Activated T-helper 2 cell treated with anti-CD3 and anti-CD28 coated beads, Interferon-gamma antibody, Interleukin-2, Interleukin-4, amounts not matched to agents 10 μg/mL and 5 μg/mL and 100 μg/mL, durations not matched to agents 14 hours and 24 hours and 36 hours (primary cell): ENCODE measurements at regions not wholly inside any gene's neighbourhood (a gene's known extent, or its start where the extent isn't known, plus 50 kb on each side); places are given as distances from the start of the nearest gene placed in this dataset.

ENCODE experiments used
- DNase-seq: peaks from one replicate; pipeline ENCODE4 v3.0.0; 2021; ENCODE audit warnings: low spot score
- H3K27ac Mint-ChIP-seq: one replicate; pipeline ENCODE4 v1.8.0; 2021; ENCODE audit warnings: mixed read lengths
- H3K27me3 Mint-ChIP-seq: one replicate; pipeline ENCODE4 v1.8.0; 2021; ENCODE audit warnings: low read depth, mixed read lengths
- H3K36me3 Mint-ChIP-seq: one replicate; pipeline ENCODE4 v1.8.0; 2021; ENCODE audit warnings: low read depth, mixed read lengths
- H3K4me1 Mint-ChIP-seq: one replicate; pipeline ENCODE4 v1.8.0; 2021; ENCODE audit warnings: low read depth, mixed read lengths
- H3K4me3 Mint-ChIP-seq: one replicate; pipeline ENCODE4 v1.8.0; 2021; ENCODE audit warnings: low read depth, mild to moderate bottlenecking, moderate library complexity, mixed read lengths
- H3K9me3 Mint-ChIP-seq: one replicate; pipeline ENCODE4 v1.8.0; 2021; ENCODE audit warnings: mixed read lengths
- intact Hi-C: fragments of 100-400 bp; cut with micrococcal nuclease; formaldehyde crosslinking; loops from one replicate; pipeline ENCODE4 v1.15.1; 2023

DNA sequence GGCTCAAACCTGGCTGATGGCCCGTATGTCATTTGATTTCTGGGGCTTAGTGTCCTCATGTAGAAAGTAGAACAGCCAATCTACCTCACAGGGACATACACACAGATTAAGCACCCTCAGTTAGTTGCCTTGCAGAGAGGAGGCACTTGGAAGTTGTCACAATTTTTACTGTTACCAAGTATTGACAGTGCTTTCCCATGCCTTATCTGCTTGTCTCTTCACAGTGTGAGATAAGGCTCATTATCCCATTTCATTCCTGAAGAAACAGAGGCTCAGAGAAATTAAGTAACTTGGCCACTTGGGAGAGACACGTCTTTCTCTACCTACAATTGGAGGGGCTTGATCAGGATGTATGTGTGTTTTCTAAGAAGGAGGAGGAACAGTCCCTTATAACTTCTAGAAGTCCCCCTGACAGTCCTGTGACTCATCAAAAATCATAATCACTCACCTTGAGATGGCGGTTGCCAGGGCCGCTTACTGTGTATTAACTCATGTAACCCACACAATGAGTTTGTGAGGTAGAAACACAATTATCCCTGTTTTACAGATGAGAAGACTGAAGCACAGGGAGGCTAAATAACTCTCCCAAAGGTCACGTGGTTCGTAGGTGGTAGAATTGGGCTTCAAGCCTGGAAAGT is 56.9 kb upstream of the LHX1 start:
- DNase-seq = no peak
- peaks cover 13% of the 10 kb centered on the region for H3K27me3 Mint-ChIP-seq
- peaks cover 6% of the 10 kb centered on the region for H3K9me3 Mint-ChIP-seq
- intact Hi-C loops = no loop called here
- peaks cover 7% of the 10 kb centered on the region for H3K4me1 Mint-ChIP-seq
- no peak overlapping the region for H3K27ac Mint-ChIP-seq
- no peak overlapping the region for H3K4me3 Mint-ChIP-seq
- H3K36me3 Mint-ChIP-seq = no peaks in the 10 kb centered on the region

DNA sequence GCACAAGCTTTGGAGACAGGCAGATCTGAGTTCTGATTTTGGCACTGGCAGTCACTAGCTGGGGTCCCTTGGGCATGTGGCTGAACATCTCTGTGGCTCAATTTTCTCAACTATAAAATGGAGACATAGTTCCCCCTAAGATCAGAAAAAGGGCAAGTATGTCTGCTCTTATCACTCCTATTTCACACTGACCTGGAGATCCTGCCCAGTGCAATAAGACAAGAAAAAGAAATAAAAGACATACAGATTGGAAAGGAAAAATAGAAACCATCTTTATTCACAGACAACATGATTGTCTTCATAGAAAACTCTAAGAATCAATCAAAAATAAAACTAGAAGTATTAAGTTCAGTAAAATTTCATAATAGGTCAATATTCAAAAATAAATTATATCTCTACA is 56.0 kb upstream of the LHX1 start:
- DNase-seq = no peak
- Mint-ChIP-seq H3K4me1 (peaks cover 7% of the 10 kb centered on the region), H3K27me3 (peaks cover 17% of the 10 kb centered on the region), H3K36me3 (no peaks in the 10 kb centered on the region), H3K27ac (no peak overlapping the region), H3K9me3 (peaks cover 6% of the 10 kb centered on the region), H3K4me3 (no peak overlapping the region)
- intact Hi-C loops = no loop called here

DNA sequence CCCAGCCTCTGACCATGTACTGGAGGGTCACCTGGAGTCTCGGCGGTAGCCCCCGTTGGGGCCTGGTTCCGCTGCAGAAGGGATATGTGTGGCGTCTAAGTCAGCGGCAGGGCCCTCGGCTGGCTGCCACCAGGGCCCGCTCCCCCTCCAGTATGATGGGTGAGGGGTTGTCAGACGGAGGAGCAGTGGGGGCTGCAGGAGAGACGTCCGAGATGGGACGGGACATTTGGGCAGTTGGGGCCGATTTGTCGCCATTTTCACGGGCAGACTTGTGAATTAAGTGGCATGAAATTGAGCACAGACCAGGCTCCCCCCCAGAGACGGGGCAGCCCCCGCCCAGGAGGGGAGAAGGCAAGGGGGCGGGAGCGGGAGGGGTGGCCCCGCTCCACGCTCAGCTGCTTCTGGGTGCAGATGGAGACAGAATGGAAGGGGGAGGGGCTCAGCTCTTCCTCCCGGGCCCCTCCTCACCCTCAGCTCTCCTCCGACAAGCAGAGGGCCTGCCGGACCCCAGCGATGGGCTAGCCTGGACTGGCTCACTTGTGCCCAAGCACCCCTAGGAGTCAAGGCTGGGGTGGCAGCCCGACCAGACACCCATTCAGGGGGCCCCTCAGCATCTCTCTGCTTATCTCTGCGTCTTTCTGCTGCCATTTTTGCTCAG is 52.7 kb upstream of the LHX1 start:
- Mint-ChIP-seq H3K27ac (no peak overlapping the region), H3K9me3 (peaks cover 6% of the 10 kb centered on the region), H3K27me3 (peaks cover 29% of the 10 kb centered on the region), H3K4me3 (no peak overlapping the region), H3K4me1 (no peaks in the 10 kb centered on the region), H3K36me3 (no peaks in the 10 kb centered on the region)
- DNase-seq = no peak
- intact Hi-C loops = no loop called here

GRCh38 chr17:36885153-36885735 is 52.0 kb upstream of the LHX1 start:
- Mint-ChIP-seq H3K27me3 (peaks cover 29% of the 10 kb centered on the region), H3K4me1 (no peaks in the 10 kb centered on the region), H3K9me3 (peaks cover 6% of the 10 kb centered on the region), H3K36me3 (no peaks in the 10 kb centered on the region), H3K4me3 (no peak overlapping the region), H3K27ac (no peak overlapping the region)
- intact Hi-C loops = no loop called here
- no peak for DNase-seq

DNA sequence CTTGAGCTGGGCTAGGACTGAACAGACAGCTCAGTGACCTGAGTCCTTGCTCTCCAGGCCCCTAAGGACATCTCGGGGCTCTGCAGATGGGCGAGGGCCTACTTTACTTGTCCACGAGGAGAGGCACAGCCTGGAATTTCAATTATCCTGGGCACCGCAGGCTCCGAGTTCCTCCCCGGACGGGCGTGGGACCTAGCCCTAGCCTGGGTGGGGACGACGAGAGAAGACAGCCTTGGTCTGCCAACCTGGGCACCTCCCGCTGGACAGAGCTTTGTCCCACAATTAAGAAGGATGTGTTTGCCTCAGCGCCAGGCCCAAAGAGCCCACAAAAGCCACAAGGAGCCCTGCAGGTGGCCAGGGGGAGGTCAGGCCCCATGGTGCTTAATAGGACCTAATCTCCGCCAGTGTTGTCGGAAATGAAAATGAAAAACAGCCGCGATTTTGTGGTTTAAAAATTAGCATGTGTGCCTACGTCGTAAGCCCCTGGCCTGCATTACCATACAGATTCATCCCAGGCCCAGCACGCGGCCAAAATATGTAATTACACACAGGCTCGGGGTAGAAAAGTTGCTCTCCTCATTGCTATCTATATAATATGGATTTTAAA is 51.4 kb upstream of the LHX1 start:
- DNase-seq = no peak
- peaks cover 29% of the 10 kb centered on the region for H3K27me3 Mint-ChIP-seq
- no peaks in the 10 kb centered on the region for H3K4me1 Mint-ChIP-seq
- peaks cover 6% of the 10 kb centered on the region for H3K9me3 Mint-ChIP-seq
- intact Hi-C loops = no loop called here
- no peak overlapping the region for H3K27ac Mint-ChIP-seq
- H3K36me3 Mint-ChIP-seq = no peaks in the 10 kb centered on the region
- H3K4me3 Mint-ChIP-seq = no peak overlapping the region
